Activated CD8-positive, alpha-beta T cell treated with anti-CD3 and anti-CD28 coated beads for 36 hours (primary cell): ENCODE measurements at regions not wholly inside any gene's neighbourhood (a gene's known extent, or its start where the extent isn't known, plus 50 kb on each side); places are given as distances from the start of the nearest gene placed in this dataset.

Source experiments
- ATAC-seq: fragments of 200-7000 bp; cut with Tn5 transposase; one replicate; pipeline ENCODE4 v1.10.0; 2021; ENCODE audit warnings: mild to moderate bottlenecking, moderate library complexity
- CTCF ChIA-PET: fragments of 350-600 bp; sonication (Branson Sonifier 250); formaldehyde crosslinking; loops from one replicate; lab custom pipeline; 2021; ENCODE audit warnings: antibody characterized with exemption; lab: Charles Lee
- POLR2A ChIA-PET: fragments of 350-600 bp; sonication (Branson Sonifier 250); formaldehyde crosslinking; loops from one replicate; lab custom pipeline; 2021; ENCODE audit warnings: antibody characterized with exemption; lab: Charles Lee
- DNase-seq: peaks from one replicate; pipeline ENCODE4 v3.0.0-alpha.2; 2020
- H3K27ac Mint-ChIP-seq: one replicate; pipeline ENCODE4 v1.8.0; 2021; ENCODE audit warnings: mild to moderate bottlenecking, mixed read lengths
- H3K27me3 Mint-ChIP-seq: one replicate; pipeline ENCODE4 v1.8.0; 2021; ENCODE audit warnings: mixed read lengths
- H3K36me3 Mint-ChIP-seq: one replicate; pipeline ENCODE4 v1.8.0; 2021; ENCODE audit warnings: low read depth, mixed read lengths
- H3K4me1 Mint-ChIP-seq: one replicate; pipeline ENCODE4 v1.8.0; 2021; ENCODE audit warnings: low read depth, mixed read lengths
- H3K4me3 Mint-ChIP-seq: one replicate; pipeline ENCODE4 v1.8.0; 2021; ENCODE audit warnings: mild to moderate bottlenecking, moderate library complexity, mixed read lengths
- H3K9me3 Mint-ChIP-seq: one replicate; pipeline ENCODE4 v1.8.0; 2021; ENCODE audit warnings: mixed read lengths
- CTCF ChIP-seq: fragments of 200-600 bp; IDR thresholded peaks from one replicate; pipeline ENCODE4 v1.8.0; 2022; ENCODE audit warnings: antibody characterized with exemption, mild to moderate bottlenecking
- intact Hi-C: fragments of 100-400 bp; cut with micrococcal nuclease; formaldehyde crosslinking; loops from one replicate; pipeline ENCODE4 v1.10.0; 2022

- CTCF ChIA-PET: no interaction called here
- POLR2A ChIA-PET: no interaction called here
- intact Hi-C loops: no loop called here
- ATAC-seq: no peak
- TF ChIP-seq CTCF: no peak
- Mint-ChIP-seq H3K4me3 (no peak overlapping the region), H3K27me3 (peaks cover 2% of the 10 kb centered on the region), H3K9me3 (no peaks in the 10 kb centered on the region), H3K36me3 (no peaks in the 10 kb centered on the region), H3K27ac (no peak overlapping the region), H3K4me1 (no peaks in the 10 kb centered on the region)
- DNase-seq: no peak
Measured at GRCh38 chr5:143498821-143499220, 95.3 kb upstream of the NR3C1 start.

GRCh38 chr5:143497749-143498148 is 94.3 kb upstream of the NR3C1 start:
- no peak overlapping the region for H3K27ac Mint-ChIP-seq
- no peak overlapping the region for H3K4me3 Mint-ChIP-seq
- ChIA-PET POLR2A (no interaction called here), CTCF (no interaction called here)
- H3K36me3 Mint-ChIP-seq: no peaks in the 10 kb centered on the region
- H3K9me3 Mint-ChIP-seq: no peaks in the 10 kb centered on the region
- no peak for DNase-seq
- no peak for TF ChIP-seq CTCF
- no peaks in the 10 kb centered on the region for H3K4me1 Mint-ChIP-seq
- intact Hi-C loops: no loop called here
- ATAC-seq: no peak
- H3K27me3 Mint-ChIP-seq: peaks cover 2% of the 10 kb centered on the region

GRCh38 chr5:143496943-143497342 is 93.5 kb upstream of the NR3C1 start:
- CTCF ChIA-PET: no interaction called here
- H3K27me3 Mint-ChIP-seq: peaks cover 2% of the 10 kb centered on the region
- H3K9me3 Mint-ChIP-seq: no peaks in the 10 kb centered on the region
- no peak for DNase-seq
- H3K4me3 Mint-ChIP-seq: no peak overlapping the region
- H3K27ac Mint-ChIP-seq: no peak overlapping the region
- H3K36me3 Mint-ChIP-seq: no peaks in the 10 kb centered on the region
- ATAC-seq: no peak
- intact Hi-C loops: no loop called here
- no peak for TF ChIP-seq CTCF
- POLR2A ChIA-PET: no interaction called here
- no peaks in the 10 kb centered on the region for H3K4me1 Mint-ChIP-seq

GRCh38 chr5:143495821-143496275 is 92.4 kb upstream of the NR3C1 start:
- no peak overlapping the region for H3K4me3 Mint-ChIP-seq
- CTCF ChIA-PET: no interaction called here
- intact Hi-C loops: no loop called here

GRCh38 chr5:143495110-143495509 is 91.6 kb upstream of the NR3C1 start:
- H3K4me1 Mint-ChIP-seq: no peaks in the 10 kb centered on the region
- ATAC-seq (no peak), DNase-seq (no peak)
- H3K9me3 Mint-ChIP-seq: no peaks in the 10 kb centered on the region
- CTCF ChIA-PET: no interaction called here
- H3K27ac Mint-ChIP-seq: no peak overlapping the region
- H3K36me3 Mint-ChIP-seq: no peaks in the 10 kb centered on the region
- H3K27me3 Mint-ChIP-seq: peaks cover 2% of the 10 kb centered on the region
- H3K4me3 Mint-ChIP-seq: no peak overlapping the region
- POLR2A ChIA-PET: no interaction called here
- no peak for TF ChIP-seq CTCF
- intact Hi-C loops: no loop called here

More at GRCh38 chr5:143495821-143496275, 92.4 kb upstream of the NR3C1 start:
- peaks cover 2% of the 10 kb centered on the region for H3K27me3 Mint-ChIP-seq
- ATAC-seq: no peak
- no peaks in the 10 kb centered on the region for H3K9me3 Mint-ChIP-seq
- H3K27ac Mint-ChIP-seq: no peak overlapping the region
- H3K4me1 Mint-ChIP-seq: no peaks in the 10 kb centered on the region
- no peaks in the 10 kb centered on the region for H3K36me3 Mint-ChIP-seq
- no peak for DNase-seq
- POLR2A ChIA-PET: no interaction called here
- no peak for TF ChIP-seq CTCF
